GM21723 (cell line): ENCODE measurements at regions not wholly inside any gene's neighbourhood (a gene's known extent, or its start where the extent isn't known, plus 50 kb on each side); places are given as distances from the start of the nearest gene placed in this dataset.
"Not testable (repeated sequence)": the region's sequence is repeated elsewhere in the genome, so short reads cannot be mapped to it uniquely, and the experiment has no call there.

ENCODE experiments used
- ATAC-seq: cut with Tn5 transposase; IDR thresholded peaks from one replicate; pipeline ENCODE4 v1.9.1; 2021; ENCODE audit warnings: mild to moderate bottlenecking, moderate library complexity; ENCODE audit not compliant: unreplicated experiment

DNA sequence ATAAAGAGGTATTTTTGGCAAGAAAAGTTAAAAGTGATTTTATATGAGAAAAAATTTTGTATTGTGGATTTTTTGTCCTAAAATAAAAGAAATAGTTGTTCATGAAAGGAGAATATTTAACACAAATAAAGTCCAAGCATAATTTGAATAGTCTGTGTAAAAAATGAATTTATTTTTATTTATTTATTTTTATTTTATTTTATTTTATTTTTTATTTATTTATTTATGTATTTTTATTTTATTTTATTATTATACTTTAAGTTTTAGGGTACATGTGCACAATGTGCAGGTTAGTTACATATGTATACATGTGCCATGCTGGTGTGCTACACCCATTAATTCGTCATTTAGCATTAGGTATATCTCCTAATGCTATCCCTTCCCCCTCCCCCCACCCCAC is 948.9 kb upstream of the ADGRB3 start:
- not testable (repeated sequence) for ATAC-seq

DNA sequence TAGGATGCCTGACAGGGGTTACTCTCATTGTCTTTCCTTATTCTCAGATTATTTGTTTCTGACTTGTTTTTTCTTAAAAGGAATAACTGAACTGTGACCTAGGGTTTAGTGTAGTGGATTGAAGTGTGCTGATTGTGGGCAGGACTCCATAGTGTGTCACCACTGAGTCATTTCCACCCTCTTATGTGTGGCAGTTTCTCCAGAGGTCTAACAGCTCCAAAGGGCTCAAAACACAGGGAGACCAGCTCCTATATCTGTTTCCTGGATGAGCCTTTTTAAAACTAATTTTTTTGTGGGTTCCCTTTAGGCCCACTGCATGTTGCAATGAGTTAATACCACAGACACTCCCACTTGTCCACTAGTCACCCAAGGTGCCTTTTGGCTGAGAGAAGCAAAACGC is 951.1 kb upstream of the ADGRB3 start:
- ATAC-seq = no peak

GRCh38 chr6:67680297-67680932 is 954.7 kb upstream of the ADGRB3 start:
- no peak for ATAC-seq

GRCh38 chr6:67679566-67680296 is 955.4 kb upstream of the ADGRB3 start:
- no peak for ATAC-seq

DNA sequence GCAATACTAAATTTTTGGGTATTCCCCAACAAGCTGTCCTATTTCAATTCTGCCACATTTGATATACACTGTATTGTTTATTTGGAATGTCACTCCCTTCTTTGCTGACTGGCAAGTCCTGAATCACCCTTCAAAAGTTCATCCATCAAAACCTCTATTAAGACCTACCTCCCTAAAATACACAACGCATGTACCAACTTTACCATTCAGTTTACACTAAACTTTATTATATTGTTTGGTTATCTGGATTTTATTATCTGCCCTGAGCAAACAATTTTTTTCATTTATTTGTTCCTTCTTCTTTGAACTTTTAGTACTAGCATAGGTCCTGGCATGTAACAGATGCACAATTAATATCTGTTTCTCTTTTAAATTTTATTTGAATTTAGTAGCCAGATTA is 958.2 kb upstream of the ADGRB3 start:
- no peak for ATAC-seq

GRCh38 chr6:67667637-67668422 is 967.3 kb upstream of the ADGRB3 start:
- ATAC-seq = no peak

GRCh38 chr6:67666177-67666964 is 968.7 kb upstream of the ADGRB3 start:
- ATAC-seq = no peak

- ATAC-seq = no peak
Observed at GRCh38 chr6:67664942-67665341, 970.1 kb upstream of the ADGRB3 start.

GRCh38 chr6:67663105-67663895 is 971.8 kb upstream of the ADGRB3 start:
- ATAC-seq = no peak

DNA sequence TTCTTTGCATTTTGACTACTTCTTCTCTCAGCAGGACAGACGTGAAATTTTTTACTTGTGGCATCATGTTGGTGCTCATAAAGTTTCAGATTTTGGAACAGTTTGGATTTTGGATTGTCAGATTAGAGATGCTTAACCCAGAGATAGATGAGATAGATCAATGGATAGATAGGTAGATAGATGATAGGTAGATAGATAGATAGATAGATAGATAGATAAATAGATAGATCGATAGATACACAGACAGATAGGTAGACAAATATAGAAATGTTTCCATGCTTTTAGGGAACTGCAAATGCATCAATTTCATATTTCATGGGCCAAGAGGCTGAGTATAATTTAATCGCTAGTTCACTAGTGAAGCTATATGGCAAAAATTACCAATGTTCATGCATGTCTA is 981.5 kb upstream of the ADGRB3 start:
- ATAC-seq = no peak

GRCh38 chr6:67646550-67646949 is 988.5 kb upstream of the ADGRB3 start:
- no peak for ATAC-seq

- no peak for ATAC-seq
Observed at GRCh38 chr6:67643281-67643680, 991.8 kb upstream of the ADGRB3 start.

DNA sequence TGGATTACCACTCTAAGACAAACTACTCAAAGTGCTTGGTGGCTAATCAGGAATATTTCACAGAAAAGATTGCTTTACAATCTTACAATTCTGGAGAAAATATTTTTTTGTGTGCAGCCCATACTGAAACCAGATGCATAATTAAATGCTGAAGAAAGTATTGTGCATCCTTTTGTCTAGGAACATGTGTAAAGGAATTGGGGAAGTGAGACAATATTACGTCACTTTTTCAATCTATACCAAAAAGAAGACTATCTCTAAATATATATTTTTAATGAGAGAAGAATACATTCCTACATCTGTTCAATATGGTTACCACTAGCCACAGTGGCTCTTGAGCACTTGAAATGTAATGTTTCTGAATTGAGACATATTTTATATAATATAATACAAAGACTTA is 992.5 kb upstream of the ADGRB3 start:
- ATAC-seq = no peak

DNA sequence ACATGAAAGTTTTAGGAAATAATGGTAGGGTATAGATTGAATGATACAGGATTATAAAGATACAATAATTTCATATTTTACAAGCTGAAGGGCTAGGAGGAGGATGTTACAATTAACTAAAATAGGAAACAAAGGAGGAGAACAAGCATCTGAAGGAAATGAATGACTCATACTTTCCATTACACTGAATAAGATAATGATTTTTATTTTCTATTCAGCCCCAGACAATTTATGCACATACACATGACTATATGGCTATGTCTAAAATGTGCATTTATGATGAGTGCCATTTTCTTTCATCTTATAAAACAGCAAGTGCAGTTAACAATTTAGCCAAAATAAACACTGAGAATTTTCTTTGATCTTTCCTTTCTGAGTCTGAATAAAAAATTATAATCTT is 994.6 kb upstream of the ADGRB3 start:
- ATAC-seq = no peak

- no peak for ATAC-seq
Observed at GRCh38 chr6:67639161-67639560, 995.9 kb upstream of the ADGRB3 start.

DNA sequence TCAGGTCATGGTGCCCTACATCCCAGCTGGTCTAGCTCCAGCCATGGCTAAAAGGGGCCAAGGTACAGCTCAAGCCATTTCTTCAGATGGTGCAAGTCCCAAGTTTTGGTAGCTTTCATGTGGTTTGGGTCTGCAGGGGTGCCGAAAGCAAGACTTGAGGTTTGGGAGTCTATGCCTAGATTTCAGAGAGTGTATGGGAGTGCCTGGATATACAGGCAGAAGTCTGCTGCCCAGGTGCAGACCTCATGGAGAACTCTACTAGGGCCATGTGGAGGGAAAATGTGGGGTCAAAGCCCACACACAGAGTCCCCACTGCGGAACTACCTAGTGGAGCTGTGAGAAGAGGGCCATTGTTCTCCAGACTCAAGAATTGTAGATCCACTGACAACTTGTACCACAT is 1000.9 kb upstream of the ADGRB3 start:
- no peak for ATAC-seq

DNA sequence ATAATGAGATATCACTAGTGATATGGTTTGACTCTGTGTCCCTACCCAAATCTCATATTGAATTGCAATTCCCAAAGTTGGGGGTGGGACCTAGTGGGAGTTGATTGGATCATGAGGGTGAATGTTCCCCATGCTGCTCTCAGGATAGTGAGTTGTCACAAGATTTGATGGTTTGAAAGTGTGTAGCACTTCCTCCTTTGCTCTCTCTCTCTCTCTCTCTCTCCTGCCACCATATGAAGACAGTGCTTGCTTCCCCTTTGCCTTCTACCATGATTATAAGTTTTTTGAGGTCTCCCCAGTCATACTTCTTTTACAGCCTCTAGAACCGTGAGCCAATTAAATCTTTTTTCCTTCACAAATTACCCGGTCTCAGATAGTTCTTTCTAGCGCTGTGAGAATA is 1002.0 kb upstream of the ADGRB3 start:
- ATAC-seq = no peak

DNA sequence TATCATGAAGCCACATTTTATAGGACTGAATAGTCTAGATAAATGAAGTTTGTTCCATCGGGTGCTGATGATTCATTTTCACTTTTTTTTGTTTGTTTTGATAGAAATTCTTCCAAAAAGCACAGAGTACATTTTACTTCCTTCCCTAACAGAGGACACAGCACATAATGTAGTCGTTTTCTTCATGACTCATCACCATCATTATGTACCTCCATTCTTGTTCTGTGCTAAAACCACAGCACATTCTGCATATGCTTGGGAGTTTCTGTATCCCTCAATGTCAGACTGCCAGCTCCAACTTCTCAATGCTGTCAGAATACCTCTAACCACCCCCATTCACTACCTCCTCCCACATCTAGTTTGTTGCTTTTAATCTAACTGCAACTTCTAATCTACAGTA is 1004.9 kb upstream of the ADGRB3 start:
- ATAC-seq = no peak

GRCh38 chr6:67629258-67629657 is 1005.8 kb upstream of the ADGRB3 start:
- no peak for ATAC-seq

DNA sequence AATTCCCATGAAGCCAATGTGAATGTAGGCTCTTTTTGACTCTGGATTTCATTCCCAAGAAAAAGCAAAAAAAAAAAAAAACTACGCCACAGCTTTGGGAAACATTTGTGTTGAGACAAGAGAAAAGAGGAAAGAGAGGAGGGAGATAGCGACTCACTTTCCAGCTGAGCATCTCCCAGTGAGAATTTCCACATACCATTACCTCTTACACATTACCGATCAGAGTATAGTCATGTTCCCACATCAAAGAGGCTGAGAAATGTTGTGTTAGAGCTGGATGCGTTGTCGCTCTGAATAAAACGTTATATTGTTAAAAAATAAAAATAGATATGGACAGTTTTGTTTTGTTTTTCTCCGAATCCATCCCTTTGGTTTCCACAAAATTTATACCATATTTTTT is 1019.3 kb upstream of the ADGRB3 start:
- ATAC-seq = no peak
